Left colon (tissue), 2 donors: ENCODE measurements at regions not wholly inside any gene's neighbourhood (a gene's known extent, or its start where the extent isn't known, plus 50 kb on each side); places are given as distances from the start of the nearest gene placed in this dataset.

Source experiments
- ATAC-seq: fragments of 200-7000 bp; cut with Tn5 transposase; one replicate; pipeline ENCODE4 v1.9.1; 2020; ENCODE audit warnings: mild to moderate bottlenecking, moderate library complexity
- DNase-seq, 2 donors: peaks; one replicate each; pipeline ENCODE4 v3.0.0-alpha.2; 2020
- intact Hi-C, 2 donors: fragments of 100-400 bp; cut with DNase I in 1 of 2; cut with micrococcal nuclease in 1 of 2; formaldehyde crosslinking; loops; one replicate each; pipeline versions ENCODE4 v1.11.2 to v1.14.0; 2022; cut with DNase I, micrococcal nuclease
- donor health status: DM: no; HTN: no; CAD: no.
- donor health status: DM: yes; HTN: yes; CAD: no.

DNA sequence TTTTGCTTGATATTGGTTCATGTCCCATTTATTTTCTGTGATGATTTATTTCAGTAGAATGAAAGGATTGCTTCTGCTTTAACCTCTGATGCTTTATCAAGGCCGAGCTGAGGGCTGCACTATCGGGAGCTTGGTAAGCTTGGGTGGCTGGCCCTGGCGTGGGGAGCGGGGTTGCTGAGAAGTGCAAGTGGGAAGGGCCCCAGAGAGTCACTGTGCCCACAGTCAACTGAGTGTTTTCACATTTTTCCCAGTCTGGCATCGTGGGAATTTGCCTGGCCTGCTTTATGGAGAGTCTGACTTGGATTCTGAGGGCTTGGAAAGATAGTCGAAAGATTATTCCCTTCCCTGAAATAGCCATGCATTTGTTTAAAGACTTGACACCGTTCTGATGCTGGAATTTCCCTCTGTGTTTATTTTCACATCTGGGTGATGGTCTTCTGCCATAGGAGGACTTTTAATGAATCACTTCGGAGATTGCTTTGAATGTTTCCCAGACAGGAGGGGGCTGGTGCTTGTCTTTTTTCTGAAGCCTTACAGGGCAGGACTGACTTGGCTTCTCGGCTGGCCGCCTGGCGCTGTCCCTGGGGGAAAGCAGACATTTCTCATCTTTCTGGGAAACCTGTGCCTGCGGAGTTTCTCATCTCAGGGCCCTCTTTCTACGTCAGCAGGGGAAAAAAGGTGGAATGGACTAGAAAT, 139.0 kb downstream of the BOD1 start:
- intact Hi-C loops = no loop called here
- ATAC-seq (no peak), DNase-seq (no peak)

DNA sequence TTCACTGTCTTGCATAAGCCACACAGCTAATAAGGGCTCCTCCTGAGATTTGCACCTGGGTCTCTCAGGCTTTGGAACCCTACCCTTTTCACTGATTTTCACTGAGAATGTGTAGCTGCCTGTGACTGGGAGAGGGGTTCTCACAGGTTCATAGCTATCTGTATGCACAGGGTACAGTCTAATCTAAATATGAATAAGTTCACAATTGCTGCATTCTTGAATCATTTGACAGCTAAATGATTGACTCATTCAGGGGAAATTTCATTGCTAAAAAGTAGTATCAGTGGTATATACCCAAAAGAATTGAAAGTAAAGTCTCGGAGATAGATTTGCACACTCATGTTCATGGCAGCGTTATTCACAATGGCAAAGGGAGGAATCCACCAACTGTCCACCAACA, 140.7 kb downstream of the BOD1 start:
- no peak for ATAC-seq
- DNase-seq = no peak
- intact Hi-C loops = no loop called here

DNA sequence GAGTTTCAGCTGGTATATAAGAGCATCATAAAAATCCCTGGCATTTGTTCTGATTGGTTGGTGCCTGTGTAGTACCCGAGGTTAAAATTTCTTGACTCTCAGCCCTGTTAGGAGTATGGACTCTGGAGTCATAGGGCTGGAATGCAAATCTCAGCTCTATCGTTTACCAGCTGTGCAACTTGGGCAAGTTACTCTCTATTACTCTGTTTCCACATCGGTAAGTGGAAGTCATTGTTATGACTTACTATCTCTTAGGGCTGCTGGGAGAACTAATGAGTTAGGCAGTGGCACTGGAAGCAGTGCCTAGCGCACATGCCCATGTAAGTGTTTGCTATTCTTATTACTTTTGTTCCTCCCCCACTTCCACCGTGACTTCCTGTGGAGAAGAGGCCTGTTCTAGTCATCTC, 141.6 kb downstream of the BOD1 start:
- DNase-seq = no peak
- no peak for ATAC-seq
- intact Hi-C loops = no loop called here

DNA sequence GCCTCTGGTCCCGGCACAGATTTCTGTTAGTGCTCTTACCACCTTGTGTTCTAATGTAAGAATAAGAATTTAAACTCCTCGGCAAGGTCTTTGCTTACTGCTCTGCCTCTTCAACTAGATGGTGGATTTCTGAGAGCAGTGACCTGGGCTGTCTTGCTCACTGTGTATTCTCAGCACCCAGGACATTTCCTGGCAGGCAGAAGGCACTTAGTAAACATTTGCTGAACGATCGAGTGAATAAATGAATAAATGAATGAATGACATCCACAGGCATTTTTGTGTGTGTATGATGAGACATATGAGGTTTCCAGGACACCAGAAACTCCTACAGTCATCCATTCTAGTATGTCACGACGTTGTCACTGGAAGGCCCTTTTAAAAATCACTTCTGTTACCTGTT, 143.2 kb downstream of the BOD1 start:
- no peak for ATAC-seq
- intact Hi-C loops = no loop called here
- no peak for DNase-seq

DNA sequence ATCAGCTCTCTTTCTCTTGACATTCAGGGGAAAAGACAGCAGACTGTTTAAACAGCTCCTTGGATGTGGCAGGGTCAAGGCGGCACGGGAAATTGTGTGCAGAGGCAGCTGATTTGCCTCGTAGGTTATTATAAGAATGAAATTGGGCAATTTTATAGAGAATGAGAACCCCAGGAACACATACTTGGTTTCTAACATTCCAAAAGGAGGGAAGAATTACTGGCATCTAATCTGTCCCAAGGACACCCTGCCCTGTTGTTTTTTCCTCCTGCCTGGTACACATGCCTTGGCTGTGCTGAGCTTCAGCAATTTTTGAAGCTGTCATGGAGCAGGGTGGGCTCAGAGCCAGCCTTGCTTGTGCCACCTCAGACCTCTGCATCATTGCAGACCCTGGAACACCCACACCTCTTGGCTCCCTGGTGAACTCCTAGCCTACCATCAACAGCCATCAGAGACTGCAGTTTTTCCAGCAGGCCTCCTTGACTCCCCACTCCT, 143.6 kb downstream of the BOD1 start:
- DNase-seq = no peak
- no peak for ATAC-seq
- intact Hi-C loops = no loop called here

DNA sequence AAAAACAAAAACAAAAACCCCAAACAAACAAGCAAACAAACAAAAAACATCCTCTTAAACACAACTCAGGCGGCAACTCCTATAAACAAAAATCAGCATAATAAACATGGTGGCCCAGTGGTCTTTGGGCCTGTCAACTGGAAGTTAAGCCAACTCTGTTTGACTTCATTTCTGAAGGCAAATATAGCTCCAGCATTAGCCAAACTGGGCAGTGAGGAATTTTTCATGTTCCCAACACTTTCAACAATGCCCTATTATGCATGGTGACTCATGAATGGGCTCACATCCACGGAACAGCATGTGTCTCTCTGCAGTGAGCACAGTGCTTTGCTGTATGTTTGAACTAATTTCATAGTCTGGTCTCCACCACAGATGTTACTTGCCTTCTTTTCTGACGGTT, 143.9 kb upstream of the STC2 start:
- ATAC-seq (no peak), DNase-seq (peak; percentile 6 to 37)
- intact Hi-C loops = no loop called here

DNA sequence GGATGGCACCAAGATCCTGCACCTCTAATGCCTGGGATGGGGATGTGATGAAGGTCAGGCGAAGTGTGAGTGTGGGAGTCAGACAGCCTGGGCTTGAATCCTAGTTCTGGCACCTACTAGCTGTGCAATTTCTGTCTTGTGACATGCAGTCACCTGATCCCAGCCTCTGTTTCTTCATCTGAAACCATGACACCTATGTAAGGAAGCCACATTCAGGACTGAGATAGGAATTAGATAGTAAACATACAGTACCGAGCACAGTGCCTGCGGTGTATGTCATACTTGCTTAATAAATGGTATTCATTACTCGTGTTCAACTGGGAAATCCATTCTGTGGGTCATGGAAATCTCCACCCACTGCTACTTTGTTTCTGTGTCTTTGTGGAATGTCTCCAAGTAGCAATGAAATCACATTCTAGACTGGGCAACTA, 140.6 kb upstream of the STC2 start:
- intact Hi-C loops = no loop called here

DNA sequence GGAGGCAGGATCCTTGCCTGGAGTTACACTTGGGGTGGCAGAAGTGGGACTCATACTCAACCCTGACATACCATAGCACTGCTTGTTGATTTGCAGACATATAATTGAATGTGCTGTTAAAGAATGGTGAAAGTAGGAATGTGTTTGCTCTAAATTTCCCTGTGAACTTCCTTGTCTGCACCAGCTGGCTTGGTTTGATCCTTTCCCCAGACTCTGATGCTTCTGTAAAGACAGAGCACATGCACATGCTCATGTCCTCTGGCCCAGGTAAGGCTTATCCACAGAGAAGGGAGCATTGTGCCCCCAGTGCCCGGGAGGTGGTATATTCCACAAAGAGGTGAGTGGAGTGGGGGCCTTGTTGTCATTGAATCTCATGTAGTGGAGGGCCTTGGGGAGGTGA, 138.0 kb upstream of the STC2 start:
- DNase-seq (no peak), ATAC-seq (no peak)
- intact Hi-C loops = no loop called here

More for the DNA sequence above, 140.6 kb upstream of the STC2 start:
- no peak for ATAC-seq
- no peak for DNase-seq

DNA sequence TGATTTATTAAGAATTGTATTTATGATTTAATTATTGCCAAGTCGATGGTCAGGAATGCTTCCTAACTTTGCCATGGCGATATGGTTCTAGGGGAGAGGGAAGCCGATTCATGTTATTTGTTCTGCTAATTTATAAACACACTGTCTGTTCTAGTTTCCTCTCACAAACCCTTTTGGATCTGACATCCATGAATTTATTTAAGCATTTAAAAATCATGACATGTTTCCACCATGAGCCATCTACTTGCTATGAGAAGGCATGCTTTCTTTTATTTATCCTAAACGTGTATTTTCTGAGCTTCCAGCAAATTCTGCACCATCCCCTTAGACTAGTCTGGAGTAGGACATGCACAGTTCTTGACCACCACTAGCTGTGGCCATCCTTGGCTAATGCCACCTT, 136.6 kb upstream of the STC2 start:
- intact Hi-C loops = no loop called here
- DNase-seq = no peak
- ATAC-seq = no peak

DNA sequence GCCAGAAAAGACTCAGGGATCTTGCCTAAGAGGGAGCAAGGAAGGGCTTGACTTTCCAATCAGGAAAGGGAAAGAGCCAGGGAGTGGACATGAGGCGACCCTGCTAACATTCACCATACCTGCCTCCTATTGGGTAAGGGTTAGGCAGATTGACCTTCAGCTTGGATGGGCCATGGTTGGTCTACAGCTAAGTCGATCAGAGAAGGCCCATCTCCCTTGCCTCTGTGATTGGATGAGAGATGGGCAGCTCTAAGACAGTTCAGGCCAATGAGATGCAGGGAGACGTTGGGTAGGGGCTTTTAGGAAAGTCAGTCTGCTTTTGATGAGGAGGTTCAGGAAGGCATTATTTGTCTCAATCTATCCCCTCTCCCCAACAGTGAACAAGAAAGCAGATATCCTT, 135.0 kb upstream of the STC2 start:
- ATAC-seq (no peak), DNase-seq (no peak)
- intact Hi-C loops = no loop called here

DNA sequence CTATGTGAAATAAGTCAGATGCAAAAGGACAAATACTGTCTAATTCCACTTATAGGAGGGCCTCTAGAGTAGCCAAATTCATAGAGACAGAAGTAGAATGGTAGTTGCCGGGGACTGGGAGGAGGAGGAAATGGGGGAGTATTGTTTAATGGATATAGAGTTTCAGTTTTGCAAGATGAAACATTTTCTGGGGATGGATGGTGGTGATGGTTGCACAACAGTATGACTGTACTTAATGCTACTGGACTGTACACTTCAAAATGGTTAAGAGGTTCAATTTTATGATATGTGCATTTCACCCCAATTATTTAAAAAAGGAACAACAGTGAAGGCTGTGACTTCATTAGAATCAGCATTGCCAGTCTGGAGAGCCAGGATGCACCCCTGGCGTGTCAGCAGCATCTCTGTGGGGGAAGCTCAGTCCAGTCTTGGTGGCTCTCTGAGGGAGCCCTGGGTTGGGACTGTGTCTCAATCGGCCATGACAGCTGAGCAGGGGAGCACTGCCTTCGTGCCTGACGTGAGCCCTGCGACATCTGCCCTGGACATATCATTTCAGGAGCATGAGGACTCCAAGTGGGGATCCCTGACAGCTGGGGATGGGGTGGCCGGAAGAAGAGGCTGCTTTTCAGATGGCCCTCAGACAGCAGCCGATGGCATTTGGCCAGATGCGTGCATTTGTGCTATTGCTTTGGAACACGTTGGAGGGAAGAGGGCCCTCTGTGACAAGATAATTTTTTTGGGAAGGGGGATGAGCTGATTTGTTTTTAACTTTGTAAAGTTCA, 130.8 kb upstream of the STC2 start:
- no peak for ATAC-seq
- intact Hi-C loops = no loop called here
- no peak for DNase-seq

DNA sequence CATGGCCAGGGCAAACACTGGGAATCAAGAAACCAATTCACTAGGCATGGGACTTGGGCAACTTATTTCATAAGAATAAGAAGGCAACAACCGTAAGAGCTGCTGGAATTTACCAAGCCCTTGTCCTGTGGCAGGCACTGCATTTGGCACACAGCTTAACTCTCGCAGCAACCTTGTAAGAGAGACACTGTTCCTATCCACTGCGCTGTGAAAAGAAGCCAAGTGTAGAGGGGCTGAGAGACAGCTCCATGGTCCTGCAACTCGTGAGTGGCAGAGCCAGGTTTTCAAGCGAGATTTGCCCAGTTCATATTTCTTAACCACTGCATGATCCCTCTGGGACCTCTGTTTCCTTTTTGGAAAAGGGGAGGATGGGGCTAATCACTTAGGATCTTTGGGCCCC, 129.3 kb upstream of the STC2 start:
- intact Hi-C loops = no loop called here
- DNase-seq (no peak), ATAC-seq (no peak)

DNA sequence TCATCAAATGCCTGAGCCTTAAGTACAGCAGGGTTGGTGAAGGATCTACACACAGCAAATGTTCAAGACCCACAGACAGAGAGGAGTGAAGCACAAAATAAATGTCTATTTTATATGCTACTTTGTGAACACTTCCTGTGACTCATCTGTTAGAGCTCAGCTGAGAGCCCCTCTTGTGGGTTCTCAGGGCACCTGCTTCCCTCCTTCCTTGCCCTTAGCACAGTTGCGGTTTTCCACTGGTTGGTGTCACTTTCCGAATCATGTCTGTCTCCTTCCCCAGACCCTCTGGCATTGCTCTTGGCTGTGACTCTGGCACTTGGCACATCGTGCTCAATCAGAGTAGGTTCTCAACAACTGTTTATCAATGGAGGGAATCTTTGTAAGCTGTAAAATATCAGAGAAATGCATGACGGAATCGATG, 128.5 kb upstream of the STC2 start:
- intact Hi-C loops = no loop called here
- ATAC-seq = no peak
- no peak for DNase-seq

DNA sequence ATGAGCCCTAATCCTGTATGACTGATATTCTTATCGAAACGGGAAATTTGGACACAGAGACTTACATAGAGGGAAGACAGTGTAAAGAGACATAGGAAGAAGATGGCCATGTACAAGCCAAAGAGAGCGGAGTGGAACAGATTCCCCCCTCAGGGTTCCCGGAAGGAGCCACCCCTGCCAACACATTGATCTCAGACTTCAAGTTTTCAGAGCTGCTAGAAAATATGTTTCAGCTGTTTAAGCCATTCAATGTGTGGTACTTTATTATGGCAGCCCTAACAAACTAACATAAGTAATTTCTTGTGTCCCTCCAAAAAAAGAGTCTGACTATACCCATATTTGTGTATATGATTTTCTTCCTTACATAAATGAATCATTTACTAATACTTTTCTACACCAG, 128.0 kb upstream of the STC2 start:
- ATAC-seq (no peak), DNase-seq (no peak)
- intact Hi-C loops = no loop called here

DNA sequence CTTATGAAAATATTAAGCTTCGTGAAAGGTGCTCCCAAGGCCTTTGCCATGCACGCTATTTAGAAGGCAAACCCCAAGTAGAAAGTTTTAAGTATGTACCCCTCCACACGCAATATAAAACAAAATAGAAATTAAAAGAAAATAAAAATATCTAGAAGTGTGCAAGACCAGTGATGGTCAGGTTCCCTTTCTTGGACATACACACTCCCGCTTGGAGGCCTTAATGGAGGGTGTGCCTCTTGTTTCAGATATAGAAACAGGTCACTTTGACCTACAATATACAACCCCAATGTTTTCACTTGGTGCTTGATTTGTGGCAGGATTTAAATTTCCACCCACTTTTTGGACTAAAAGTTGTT, 127.4 kb upstream of the STC2 start:
- ATAC-seq (no peak), DNase-seq (no peak)
- intact Hi-C loops = no loop called here

DNA sequence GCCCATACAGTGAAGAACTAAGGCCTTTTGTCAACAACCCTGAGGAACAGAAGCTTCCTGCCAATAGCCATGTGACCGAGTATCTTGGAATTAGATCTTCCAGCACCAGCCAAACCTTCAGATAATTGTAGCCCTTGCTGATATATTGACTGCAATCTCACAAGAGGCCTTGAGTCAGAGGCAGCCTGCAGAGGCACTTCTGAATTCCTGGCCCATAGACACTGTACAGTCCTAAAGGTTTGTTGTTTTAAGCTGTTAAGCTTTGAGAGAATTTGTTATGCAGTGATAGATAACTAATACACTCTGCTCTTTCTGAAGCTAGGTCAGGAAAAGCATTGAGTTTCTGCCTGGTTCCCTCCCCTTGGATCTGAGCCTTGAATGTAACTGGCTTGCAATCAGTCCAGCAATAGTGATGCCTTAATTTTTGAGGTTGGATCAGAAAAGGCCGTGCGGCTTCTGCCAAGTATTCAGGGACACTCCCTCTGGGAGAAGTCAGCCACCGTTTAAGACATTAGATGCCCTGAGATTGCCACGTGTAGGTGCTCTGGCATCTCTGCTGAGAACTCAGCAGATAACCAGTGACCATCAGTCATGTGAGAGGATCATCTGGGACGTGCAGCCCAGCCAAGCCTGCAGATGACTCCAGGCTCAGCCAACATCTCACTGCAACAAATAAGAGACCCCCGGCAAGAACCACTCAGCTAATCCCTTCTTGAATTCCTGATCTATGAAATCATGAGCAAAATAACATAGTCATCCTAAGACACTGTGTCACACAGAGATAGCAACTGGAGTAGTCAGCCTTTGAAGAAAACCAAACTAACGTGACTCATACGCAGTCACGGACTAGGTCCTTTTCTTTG, 126.8 kb upstream of the STC2 start:
- ATAC-seq (no peak), DNase-seq (no peak)
- intact Hi-C loops = no loop called here

DNA sequence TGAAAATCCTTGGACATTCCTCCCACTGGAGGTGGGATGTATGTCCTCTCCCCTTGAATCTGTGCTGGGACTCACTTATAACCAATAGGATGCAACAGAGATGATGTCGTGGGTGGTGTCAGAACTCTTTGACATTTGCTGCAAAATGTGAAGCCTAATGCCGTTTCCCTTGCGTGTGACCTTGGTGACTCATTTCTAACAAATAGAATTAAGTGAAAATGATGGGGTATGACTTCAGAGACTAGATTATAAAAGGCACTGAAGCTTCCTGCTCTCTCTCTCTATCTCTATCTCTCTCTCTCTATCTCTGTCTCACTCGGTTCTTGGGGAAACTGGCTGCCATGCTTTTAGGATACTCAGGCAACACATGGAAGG, 126.1 kb upstream of the STC2 start:
- DNase-seq (no peak), ATAC-seq (no peak)
- intact Hi-C loops = no loop called here

DNA sequence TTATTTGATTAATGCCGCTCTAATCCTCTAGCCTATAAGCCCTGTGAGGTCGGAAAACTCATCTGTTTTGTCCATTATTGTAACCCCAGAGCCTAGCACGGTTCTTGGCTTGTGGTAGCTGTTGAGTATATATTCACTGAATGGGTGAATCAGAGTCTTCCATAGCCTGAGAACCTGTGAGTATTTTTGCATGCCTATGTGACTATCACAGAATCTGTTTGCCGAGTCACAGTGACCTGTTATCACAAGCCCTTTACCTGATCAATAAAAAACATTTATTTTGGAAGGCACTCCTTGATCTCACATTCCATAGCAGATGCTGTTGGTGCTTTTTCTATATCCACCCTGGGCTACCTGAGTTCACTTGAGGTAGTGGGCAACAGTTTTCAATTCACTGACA, 125.0 kb upstream of the STC2 start:
- intact Hi-C loops = no loop called here
- ATAC-seq = no peak
- DNase-seq = no peak

DNA sequence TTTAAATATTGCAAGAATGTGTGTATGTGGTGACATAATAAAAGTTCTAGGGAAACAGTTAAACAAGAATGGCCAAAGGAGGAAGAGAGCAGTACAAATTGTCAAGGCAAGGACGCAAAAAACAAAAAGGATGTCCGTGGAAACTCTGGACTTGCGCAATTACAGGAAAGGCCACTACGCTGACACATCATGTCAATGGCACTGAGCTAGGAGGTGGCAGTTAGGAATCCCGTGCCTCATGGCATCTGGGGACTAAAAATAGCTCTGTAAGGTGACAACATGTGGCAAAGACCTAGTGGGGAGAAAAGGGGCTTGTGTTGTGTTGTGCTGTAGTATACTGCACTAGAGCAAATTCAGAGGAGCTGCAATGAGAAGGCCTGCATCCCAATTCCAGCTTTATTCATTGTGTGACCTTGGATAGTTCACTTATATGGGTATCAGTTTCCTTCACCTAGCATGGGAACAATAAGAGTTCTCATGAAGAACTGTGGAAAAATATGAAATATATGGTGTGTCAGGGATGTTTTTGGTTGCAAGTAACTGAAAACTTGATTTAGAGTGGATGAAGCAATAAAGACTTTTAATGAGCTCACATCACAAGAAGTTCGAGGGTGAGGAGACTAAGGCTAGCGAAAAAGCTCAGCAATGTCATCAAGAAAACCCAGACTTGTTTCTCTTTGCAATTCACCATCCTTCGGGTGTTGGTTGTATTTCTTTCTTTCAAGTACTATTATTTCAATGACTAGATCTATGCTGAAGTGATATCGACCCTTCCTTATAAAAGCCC, 124.1 kb upstream of the STC2 start:
- intact Hi-C loops = no loop called here
- no peak for ATAC-seq
- no peak for DNase-seq
